Small intestine (tissue), 7 donors: ENCODE measurements at regions not wholly inside any gene's neighbourhood (a gene's known extent, or its start where the extent isn't known, plus 50 kb on each side); places are given as distances from the start of the nearest gene placed in this dataset.

Source experiments
- DNase-seq, 2 donors: peaks; one replicate each; pipeline versions ENCODE4 v3.0.0 to v3.0.0-alpha.2; 2013
- FAIRE-seq: peaks from 2 replicates; lab custom pipeline; 2012; peaks lifted over from hg19 to GRCh38; lab: Jason Lieb, UNC
- H3K27ac ChIP-seq, 3 donors: one replicate each; pipeline ENCODE4 v1.5.1; 2013; ENCODE audit warnings: low read length in 2 of 3, mild to moderate bottlenecking in 2 of 3, control low read depth in 1 of 3, inconsistent platforms in 1 of 3, low read depth in 1 of 3, moderate library complexity in 1 of 3
- H3K27me3 ChIP-seq, 3 donors: one replicate each; pipeline ENCODE4 v1.6.1; 2013; ENCODE audit warnings: low read length in 3 of 3, inconsistent platforms in 1 of 3; ENCODE audit not compliant: control insufficient read depth in 3 of 3, insufficient read depth in 3 of 3
- H3K36me3 ChIP-seq, 3 donors: one replicate each; pipeline ENCODE4 v1.6.1; 2013; ENCODE audit warnings: low read length in 3 of 3, inconsistent platforms in 1 of 3, low read depth in 1 of 3, mild to moderate bottlenecking in 1 of 3, moderate library complexity in 1 of 3; ENCODE audit not compliant: control insufficient read depth in 3 of 3, insufficient read depth in 2 of 3
- H3K4me1 ChIP-seq, 3 donors: one replicate each; pipeline ENCODE4 v1.6.1; 2013; ENCODE audit warnings: low read length in 2 of 3, inconsistent platforms in 1 of 3, low read depth in 1 of 3, mild to moderate bottlenecking in 1 of 3, moderate library complexity in 1 of 3; ENCODE audit not compliant: control insufficient read depth in 3 of 3, insufficient read depth in 2 of 3
- H3K4me3 ChIP-seq, 3 donors: one replicate each; pipeline ENCODE4 v1.5.1; 2013; ENCODE audit warnings: low read length in 3 of 3, control low read depth in 1 of 3, inconsistent platforms in 1 of 3, low read depth in 1 of 3, mild to moderate bottlenecking in 1 of 3, moderate library complexity in 1 of 3
- H3K9me3 ChIP-seq, 2 donors: one replicate each; pipeline ENCODE4 v1.6.1; 2013; ENCODE audit warnings: low read depth in 1 of 2, low read length in 1 of 2; ENCODE audit not compliant: control insufficient read depth in 2 of 2, insufficient read depth in 1 of 2
- WGBS, 3 donors: extraction: QIAGEN DNeasy Blood & Tissue Kit; methylation state at CpG; one replicate each; pipeline ENCODE4 v1.1.7; 2013; 5-methylcytosine and 5-hydroxymethylcytosine counted together
- donor health status: healthy with polysubstance abuse.
- donor health status: control.
- donor health status: control.
- donor health status: Bipolar disorder and iron deficiency.
- donor health status: healthy.

DNA sequence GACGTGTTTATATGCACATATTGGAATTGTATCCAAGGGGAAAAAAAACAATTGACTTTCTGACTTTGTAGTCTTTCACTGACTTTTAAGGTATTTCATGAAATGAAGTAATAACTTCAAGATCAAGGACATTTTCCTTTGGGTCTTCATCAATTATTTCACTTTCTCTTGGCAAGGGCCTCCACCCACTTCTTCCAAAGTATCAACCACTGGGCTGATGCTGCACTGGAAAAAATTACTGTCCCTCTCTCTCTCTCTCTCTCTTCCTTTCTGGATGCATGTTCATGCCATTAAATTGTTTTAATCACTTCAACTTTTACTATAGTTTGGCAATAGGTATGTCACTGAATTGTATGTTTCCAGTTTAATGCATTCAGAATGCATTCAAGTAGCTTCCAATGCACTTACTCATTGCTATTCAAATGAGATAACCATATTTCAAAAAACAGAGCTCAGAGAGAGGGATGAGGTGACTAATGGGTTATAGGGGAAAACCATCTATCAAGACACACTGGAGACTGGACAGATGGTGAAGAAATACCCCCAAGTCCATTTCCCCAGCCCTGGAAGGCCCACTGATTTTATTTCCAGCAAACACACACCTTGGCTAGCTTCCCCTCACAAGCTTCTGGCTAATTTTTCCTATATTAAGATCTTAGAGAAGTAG lies 585.3 kb downstream of the EBF1 start:
- Histone ChIP-seq H3K4me3 (no peak overlapping the region), H3K36me3 (no peaks in the 10 kb centered on the region), H3K27ac (no peak overlapping the region), H3K4me1 (no peaks in the 10 kb centered on the region), H3K27me3 (peaks cover 0 to 1% (median 0%) of the 10 kb centered on the region in 3 donors), H3K9me3 (no peaks in the 10 kb centered on the region)
- WGBS, 3 donors, result 41 to 53% (median 48%) methylated on average over 1 of the region's 1 CpG
- no peak for DNase-seq
- no peak for FAIRE-seq

DNA sequence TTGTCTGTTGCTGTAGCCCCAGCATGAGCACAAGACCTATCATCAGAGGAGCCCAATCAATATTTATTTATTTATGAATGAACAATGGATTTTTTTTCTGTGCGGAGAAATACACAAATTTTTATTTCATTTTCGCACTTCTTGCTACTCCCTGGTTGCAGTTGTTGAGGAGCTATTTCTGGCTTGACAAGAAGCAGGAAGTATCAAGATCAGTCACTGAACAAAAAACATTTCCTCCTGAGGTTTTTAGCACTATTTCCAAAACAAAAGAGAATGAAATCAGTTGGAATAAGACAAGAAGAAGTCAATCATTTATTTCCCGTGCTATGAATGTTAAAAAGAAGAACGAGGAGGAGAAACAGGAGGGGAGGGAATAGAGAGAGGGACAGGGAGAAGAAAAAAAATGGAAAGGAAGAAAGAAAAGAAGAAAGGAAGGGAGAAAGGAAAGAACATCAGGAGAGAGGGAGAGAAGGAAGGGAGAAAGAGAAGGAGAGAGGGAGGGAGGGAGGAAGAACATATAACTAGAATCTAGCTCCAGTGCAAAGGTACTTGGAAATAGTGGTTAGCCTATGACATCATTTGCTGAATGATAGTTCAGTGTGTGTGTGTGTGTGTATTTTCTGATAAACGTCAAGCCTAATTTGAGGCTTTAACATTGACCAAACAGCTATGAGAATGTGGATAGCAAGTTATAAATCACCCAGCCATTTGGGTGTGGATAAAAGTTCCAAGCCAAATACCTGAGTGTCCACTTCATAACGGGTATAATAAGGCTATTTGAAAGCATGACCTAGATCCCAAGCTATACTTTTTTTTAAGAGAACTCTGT lies 586.0 kb downstream of the EBF1 start:
- WGBS, 3 donors, result 39 to 48% (median 45%) methylated on average over 6 of the region's 6 CpGs
- no peak for FAIRE-seq

DNA sequence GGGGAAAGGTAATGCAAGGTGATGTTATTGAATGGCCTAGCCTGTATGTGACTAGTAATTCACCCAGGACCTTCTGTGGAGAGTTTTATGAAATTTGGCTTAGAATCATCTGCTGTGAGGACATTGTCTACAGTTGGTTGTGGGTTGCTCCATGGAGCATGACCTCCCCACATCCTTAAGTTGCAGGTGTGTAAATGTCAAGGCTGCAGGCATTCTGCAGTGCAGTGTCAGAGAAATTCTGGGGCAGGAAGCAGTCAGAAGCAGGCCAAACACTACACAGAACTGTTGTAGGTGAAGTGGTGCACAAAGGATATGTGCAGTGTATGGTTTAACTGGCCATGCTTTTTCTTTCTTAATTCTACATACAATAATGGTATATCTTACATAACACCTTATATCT lies 588.3 kb downstream of the EBF1 start:
- Histone ChIP-seq H3K9me3 (no peaks in the 10 kb centered on the region), H3K4me3 (no peak overlapping the region), H3K27me3 (peaks cover 0 to 1% (median 0%) of the 10 kb centered on the region in 3 donors), H3K36me3 (no peaks in the 10 kb centered on the region), H3K27ac (no peak overlapping the region), H3K4me1 (no peaks in the 10 kb centered on the region)
- no peak for DNase-seq
- no peak for FAIRE-seq

More for the DNA sequence above, 586.0 kb downstream of the EBF1 start:
- Histone ChIP-seq H3K4me1 (no peaks in the 10 kb centered on the region), H3K36me3 (no peaks in the 10 kb centered on the region), H3K27ac (no peak overlapping the region), H3K4me3 (no peak overlapping the region), H3K27me3 (peaks cover 0 to 1% (median 0%) of the 10 kb centered on the region in 3 donors), H3K9me3 (no peaks in the 10 kb centered on the region)
- DNase-seq, result no peak

DNA sequence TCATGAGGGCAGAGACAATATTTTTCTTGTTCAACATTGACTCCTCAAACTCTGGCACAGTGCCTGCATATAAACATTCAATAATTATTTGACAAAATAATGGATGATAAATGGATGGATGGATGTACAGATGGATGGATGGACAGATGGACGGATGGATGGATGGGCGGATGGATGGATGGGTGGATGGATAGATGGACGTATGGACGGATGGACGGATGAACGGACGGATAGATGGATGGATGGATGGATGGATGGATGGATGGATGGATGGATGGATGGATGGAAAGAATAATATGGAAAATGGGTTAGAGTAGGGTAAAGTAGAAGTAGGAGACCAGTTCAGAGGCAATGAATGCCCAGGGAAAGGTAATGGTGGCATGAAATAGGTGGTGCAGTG lies 589.2 kb downstream of the EBF1 start:
- Histone ChIP-seq H3K4me1 (no peaks in the 10 kb centered on the region), H3K4me3 (no peak overlapping the region), H3K27me3 (peaks cover 0 to 1% (median 0%) of the 10 kb centered on the region in 3 donors), H3K36me3 (no peaks in the 10 kb centered on the region), H3K9me3 (peaks cover 0 to 1% of the 10 kb centered on the region in 2 donors), H3K27ac (no peak overlapping the region)
- FAIRE-seq (no peak), DNase-seq (no peak)
- WGBS, 3 donors, result 82 to 95% (median 86%) methylated on average over 7 of the region's 7 CpGs

DNA sequence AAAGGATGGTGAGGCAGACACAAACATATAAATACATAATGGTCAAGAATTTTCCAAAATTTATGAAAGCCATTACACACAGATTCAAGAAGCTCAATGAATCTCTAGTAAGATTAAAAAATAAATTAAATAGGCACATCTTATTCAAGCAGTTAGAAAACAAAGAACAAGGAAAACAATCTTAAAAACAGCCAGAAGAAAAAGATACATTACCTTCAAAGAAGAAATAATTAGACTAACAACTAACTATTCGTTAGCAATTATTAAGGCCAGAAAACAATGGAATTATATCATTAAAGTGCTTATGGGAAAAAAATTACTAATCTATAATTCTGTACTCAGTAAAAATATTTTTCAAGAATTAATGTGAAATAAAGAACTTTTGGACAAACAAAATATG lies 593.1 kb downstream of the EBF1 start:
- peaks cover 0 to 3% of the 10 kb centered on the region in 2 donors for H3K9me3 ChIP-seq
- no peak overlapping the region for H3K27ac ChIP-seq
- FAIRE-seq (no peak), DNase-seq (no peak)
- WGBS, 3 donors, result 78 to 92% (median 90%) methylated on average over 1 of the region's 1 CpG
- H3K36me3 ChIP-seq, result no peaks in the 10 kb centered on the region
- no peaks in the 10 kb centered on the region for H3K4me1 ChIP-seq
- H3K27me3 ChIP-seq, result peaks cover 0 to 1% (median 0%) of the 10 kb centered on the region in 3 donors
- no peak overlapping the region for H3K4me3 ChIP-seq

DNA sequence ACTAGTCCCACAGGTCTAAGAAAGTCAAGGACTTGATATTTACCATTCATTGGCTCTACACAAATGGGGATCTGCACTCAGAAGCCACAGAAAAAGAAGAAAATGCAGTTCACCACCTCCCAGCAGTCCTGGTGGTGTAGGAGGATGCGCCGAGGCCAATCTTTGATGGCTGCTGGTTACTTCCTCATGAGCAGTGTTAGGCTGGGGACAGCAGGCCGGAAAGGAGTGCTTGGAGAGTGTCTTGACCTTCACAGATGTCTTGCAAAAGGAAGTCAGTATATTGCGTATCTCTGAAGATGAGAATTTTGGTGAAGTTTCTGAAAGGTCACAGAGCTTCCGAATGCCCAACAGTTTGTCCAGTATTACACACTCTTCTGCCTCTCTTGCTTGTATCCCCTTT lies 597.0 kb downstream of the EBF1 start:
- Histone ChIP-seq H3K4me1 (no peaks in the 10 kb centered on the region), H3K36me3 (no peaks in the 10 kb centered on the region), H3K27me3 (no peaks in the 10 kb centered on the region), H3K9me3 (peaks cover 0 to 3% of the 10 kb centered on the region in 2 donors), H3K27ac (no peak overlapping the region), H3K4me3 (no peak overlapping the region)
- no peak for FAIRE-seq
- 68 to 83% (median 75%) methylated on average over 5 of the region's 5 CpGs for WGBS, 3 donors
- no peak for DNase-seq

DNA sequence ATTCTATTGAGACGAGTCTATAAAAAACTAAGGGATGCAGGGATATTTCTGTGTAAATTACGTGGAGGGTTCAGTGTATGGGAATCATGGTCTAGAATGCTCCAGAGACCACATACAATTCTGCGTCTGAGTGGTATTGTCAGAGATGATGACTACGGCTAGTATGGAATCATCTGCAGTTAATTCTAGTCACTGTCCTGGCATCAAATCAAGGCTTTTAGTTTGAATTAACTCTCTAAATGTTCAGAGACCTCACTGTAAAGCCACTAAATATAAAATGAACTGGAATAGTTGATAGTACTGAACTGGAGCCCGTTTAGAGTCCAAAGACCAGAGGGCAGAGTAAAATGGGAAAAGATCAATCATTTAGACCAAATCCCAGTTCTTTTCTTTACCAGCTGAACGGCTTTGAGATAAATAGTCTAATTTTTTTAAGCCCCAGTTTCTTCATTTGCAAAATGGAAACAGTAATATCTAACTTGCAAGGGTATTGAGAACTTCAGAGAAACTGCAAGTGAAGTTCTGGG lies 599.8 kb downstream of the EBF1 start:
- Histone ChIP-seq H3K4me3 (no peak overlapping the region), H3K9me3 (no peaks in the 10 kb centered on the region), H3K36me3 (no peaks in the 10 kb centered on the region), H3K27me3 (peaks cover 0 to 3% (median 0%) of the 10 kb centered on the region in 3 donors), H3K27ac (no peak overlapping the region), H3K4me1 (no peaks in the 10 kb centered on the region)
- DNase-seq (no peak), FAIRE-seq (no peak)
- WGBS, 3 donors, result 53 to 69% (median 68%) methylated on average over 6 of the region's 6 CpGs

DNA sequence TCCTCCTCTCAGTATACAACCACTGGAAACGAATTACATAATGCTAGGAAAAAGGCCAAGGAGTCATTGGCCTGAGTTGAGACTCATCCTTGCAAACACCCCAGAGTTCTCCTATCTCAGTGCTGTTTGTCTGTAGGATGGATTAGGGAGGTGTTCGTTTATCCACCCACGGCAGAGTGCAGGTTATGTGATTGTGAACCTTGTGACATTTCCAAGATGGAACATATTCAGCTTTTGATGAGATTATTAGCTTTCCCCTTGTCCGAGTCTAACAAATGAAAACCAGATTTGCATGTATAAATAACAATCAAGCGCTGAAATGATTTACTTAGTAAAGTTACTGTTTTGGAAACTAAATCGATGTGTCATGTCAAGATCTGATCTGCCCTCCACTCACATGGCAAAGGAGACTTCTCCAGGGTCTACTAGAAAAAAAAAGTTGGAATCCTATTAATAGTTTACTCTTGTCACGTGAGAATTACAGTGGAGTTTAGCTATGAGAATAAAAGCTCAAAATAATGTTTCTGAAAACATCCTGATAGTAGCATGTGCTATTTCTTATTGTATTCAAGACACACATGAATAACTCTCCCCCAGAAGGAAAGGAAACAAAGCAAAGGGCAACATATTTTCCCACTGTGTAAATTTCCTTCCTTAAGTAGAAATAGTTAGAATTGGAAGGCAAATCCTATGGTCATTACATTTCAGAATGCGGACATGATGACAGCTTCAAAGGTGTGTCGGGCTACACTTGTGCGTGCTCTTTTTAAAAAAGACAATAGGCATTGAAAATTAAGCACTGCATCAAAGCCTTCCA lies 600.4 kb downstream of the EBF1 start:
- H3K4me1 ChIP-seq, result no peaks in the 10 kb centered on the region
- 66 to 77% (median 71%) methylated on average over 10 of the region's 10 CpGs for WGBS, 3 donors

More for the DNA sequence above, 600.4 kb downstream of the EBF1 start:
- Histone ChIP-seq H3K27ac (no peak overlapping the region), H3K36me3 (no peaks in the 10 kb centered on the region), H3K9me3 (no peaks in the 10 kb centered on the region), H3K4me3 (no peak overlapping the region), H3K27me3 (peaks cover 0 to 3% (median 0%) of the 10 kb centered on the region in 3 donors)
- DNase-seq, result no peak
- no peak for FAIRE-seq
